ENCODE measurements at regions not wholly inside any gene's neighbourhood (a gene's known extent, or its start where the extent isn't known, plus 50 kb on each side); places are given as distances from the start of the nearest gene placed in this dataset.

- Mint-ChIP-seq H3K36me3 (ENCODE audit: low read depth, unreplicated experiment) (no peaks in the 10 kb centered on the region), H3K9me3 (ENCODE audit: unreplicated experiment) (no peaks in the 10 kb centered on the region), H3K4me3 (ENCODE audit: unreplicated experiment) (no peak overlapping the region), H3K4me1 (ENCODE audit: low read depth, unreplicated experiment) (no peaks in the 10 kb centered on the region), H3K27ac (ENCODE audit: unreplicated experiment) (no peak overlapping the region), H3K27me3 (ENCODE audit: low read depth, unreplicated experiment) (no peaks in the 10 kb centered on the region)
- no peaks in the 10 kb centered on the region for H3K36me3 ChIP-seq (ENCODE audit: insufficient read depth, low read length)
- H3K27ac ChIP-seq (ENCODE audit: low read depth, low read length): no peak overlapping the region
- no peak for FAIRE-seq
- no peaks in the 10 kb centered on the region for H3K27me3 ChIP-seq (ENCODE audit: insufficient read depth, low read length)
- no peaks in the 10 kb centered on the region for H4K20me1 ChIP-seq (ENCODE audit: insufficient read depth, low read length)
- no peaks in the 10 kb centered on the region for H3K79me2 ChIP-seq (ENCODE audit: insufficient read depth, low read length)
- H2AFZ ChIP-seq (ENCODE audit: low read depth, low read length): no peak overlapping the region
- H3K9me3 ChIP-seq (ENCODE audit: insufficient read depth, low read depth, low read length): no peaks in the 10 kb centered on the region
- TF ChIP-seq CTCF (IDR thresholded peaks at IDR 0.05; ENCODE audit: insufficient read depth, low read depth, low read length): no peak
- no peak for TF ChIP-seq EZH2 (IDR thresholded peaks at IDR 0.05; ENCODE audit: insufficient read depth, low read length)
- no peak for DNase-seq (ENCODE audit: low read depth)
- no peaks in the 10 kb centered on the region for H3K4me1 ChIP-seq (ENCODE audit: insufficient read depth, low read length)
- H3K9ac ChIP-seq (ENCODE audit: low read length): no peak overlapping the region
- H3K4me2 ChIP-seq (ENCODE audit: low read length): no peak overlapping the region
- no peak overlapping the region for H3K4me3 ChIP-seq (ENCODE audit: insufficient read depth, low read depth, low read length)
These were observed 103.7 kb downstream of the NEUROD6 start for GRCh38 chr7:31236868-31237267.

GRCh38 chr7:31234836-31235605 lies 105.5 kb downstream of the NEUROD6 start:
- Mint-ChIP-seq H3K9me3 (ENCODE audit: unreplicated experiment) (no peaks in the 10 kb centered on the region), H3K4me1 (ENCODE audit: low read depth, unreplicated experiment) (no peaks in the 10 kb centered on the region), H3K27me3 (ENCODE audit: low read depth, unreplicated experiment) (no peaks in the 10 kb centered on the region), H3K36me3 (ENCODE audit: low read depth, unreplicated experiment) (no peaks in the 10 kb centered on the region), H3K27ac (ENCODE audit: unreplicated experiment) (no peak overlapping the region), H3K4me3 (ENCODE audit: unreplicated experiment) (no peak overlapping the region)
- H3K9ac ChIP-seq (ENCODE audit: low read length): no peak overlapping the region
- no peaks in the 10 kb centered on the region for H3K9me3 ChIP-seq (ENCODE audit: insufficient read depth, low read depth, low read length)
- H3K4me1 ChIP-seq (ENCODE audit: insufficient read depth, low read length): no peaks in the 10 kb centered on the region
- H3K79me2 ChIP-seq (ENCODE audit: insufficient read depth, low read length): no peaks in the 10 kb centered on the region
- H3K27ac ChIP-seq (ENCODE audit: low read depth, low read length): no peak overlapping the region
- H4K20me1 ChIP-seq (ENCODE audit: insufficient read depth, low read length): no peaks in the 10 kb centered on the region
- no peak overlapping the region for H3K4me2 ChIP-seq (ENCODE audit: low read length)
- FAIRE-seq: no peak
- no peak for DNase-seq (ENCODE audit: low read depth)
- H2AFZ ChIP-seq (ENCODE audit: low read depth, low read length): no peak overlapping the region
- TF ChIP-seq CTCF (IDR thresholded peaks at IDR 0.05; ENCODE audit: insufficient read depth, low read depth, low read length) (no peak), EZH2 (IDR thresholded peaks at IDR 0.05; ENCODE audit: insufficient read depth, low read length) (no peak)
- no peaks in the 10 kb centered on the region for H3K27me3 ChIP-seq (ENCODE audit: insufficient read depth, low read length)
- H3K4me3 ChIP-seq (ENCODE audit: insufficient read depth, low read depth, low read length): no peak overlapping the region
- no peaks in the 10 kb centered on the region for H3K36me3 ChIP-seq (ENCODE audit: insufficient read depth, low read length)

GRCh38 chr7:31228957-31229356 lies 111.6 kb downstream of the NEUROD6 start:
- H3K36me3 ChIP-seq (ENCODE audit: insufficient read depth, low read length): no peaks in the 10 kb centered on the region
- H3K4me2 ChIP-seq (ENCODE audit: low read length): no peak overlapping the region
- H4K20me1 ChIP-seq (ENCODE audit: insufficient read depth, low read length): no peaks in the 10 kb centered on the region
- no peak overlapping the region for H3K4me3 ChIP-seq (ENCODE audit: insufficient read depth, low read depth, low read length)
- H3K79me2 ChIP-seq (ENCODE audit: insufficient read depth, low read length): no peaks in the 10 kb centered on the region
- Mint-ChIP-seq H3K27me3 (ENCODE audit: low read depth, unreplicated experiment) (no peaks in the 10 kb centered on the region), H3K4me3 (ENCODE audit: unreplicated experiment) (no peak overlapping the region), H3K4me1 (ENCODE audit: low read depth, unreplicated experiment) (no peaks in the 10 kb centered on the region), H3K36me3 (ENCODE audit: low read depth, unreplicated experiment) (no peaks in the 10 kb centered on the region), H3K27ac (ENCODE audit: unreplicated experiment) (no peak overlapping the region), H3K9me3 (ENCODE audit: unreplicated experiment) (peaks cover 6% of the 10 kb centered on the region)
- H3K27ac ChIP-seq (ENCODE audit: low read depth, low read length): no peak overlapping the region
- H3K27me3 ChIP-seq (ENCODE audit: insufficient read depth, low read length): no peaks in the 10 kb centered on the region
- H3K9ac ChIP-seq (ENCODE audit: low read length): no peak overlapping the region
- FAIRE-seq: no peak
- H3K9me3 ChIP-seq (ENCODE audit: insufficient read depth, low read depth, low read length): no peaks in the 10 kb centered on the region
- no peak for DNase-seq (ENCODE audit: low read depth)
- no peaks in the 10 kb centered on the region for H3K4me1 ChIP-seq (ENCODE audit: insufficient read depth, low read length)
- TF ChIP-seq CTCF (IDR thresholded peaks at IDR 0.05; ENCODE audit: insufficient read depth, low read depth, low read length): no peak
- no peak for TF ChIP-seq EZH2 (IDR thresholded peaks at IDR 0.05; ENCODE audit: insufficient read depth, low read length)
- no peak overlapping the region for H2AFZ ChIP-seq (ENCODE audit: low read depth, low read length)

Measured in astrocyte (in vitro differentiated cells and primary cell).